Astrocyte of the cerebellum (primary cell): ENCODE measurements at regions not wholly inside any gene's neighbourhood (a gene's known extent, or its start where the extent isn't known, plus 50 kb on each side); places are given as distances from the start of the nearest gene placed in this dataset.

Experiments
- DNase-seq: peaks from one replicate; pipeline ENCODE4 v3.0.0-alpha.2; 2011; ENCODE audit warnings: low read depth
- H3K4me3 ChIP-seq: 2 replicates; pipeline ENCODE4 v1.5.1; 2011; ENCODE audit warnings: mild to moderate bottlenecking, low read depth, low read length, moderate library complexity
- CTCF ChIP-seq: IDR thresholded peaks from 2 replicates; pipeline ENCODE4 v1.5.1; 2012; ENCODE audit warnings: low read length, low read depth, moderate library complexity, mild to moderate bottlenecking; ENCODE audit errors: missing control alignments
- in situ Hi-C: cut with HindIII; loops from 2 replicates; pipeline ENCODE4 v1.10.0; 2017; ENCODE audit warnings: low sequenced_read_pairs

GRCh38 chr4:20096911-20097310, 154.8 kb upstream of the SLIT2 start:
- no peak for TF ChIP-seq CTCF
- H3K4me3 ChIP-seq: no peak overlapping the region
- in situ Hi-C loops: no loop called here
- DNase-seq: no peak

GRCh38 chr4:20095805-20096541, 155.7 kb upstream of the SLIT2 start:
- DNase-seq: no peak
- no peak for TF ChIP-seq CTCF
- no peak overlapping the region for H3K4me3 ChIP-seq
- in situ Hi-C loops: no loop called here

- in situ Hi-C loops: no loop called here
- DNase-seq: no peak
These were observed 159.9 kb upstream of the SLIT2 start for GRCh38 chr4:20091781-20092180.

GRCh38 chr4:20087522-20087911, 164.2 kb upstream of the SLIT2 start:
- in situ Hi-C loops: no loop called here
- no peak for TF ChIP-seq CTCF
- no peak overlapping the region for H3K4me3 ChIP-seq
- no peak for DNase-seq

More at GRCh38 chr4:20091781-20092180, 159.9 kb upstream of the SLIT2 start:
- no peak for TF ChIP-seq CTCF
- H3K4me3 ChIP-seq: no peak overlapping the region

GRCh38 chr4:20086799-20087521, 164.7 kb upstream of the SLIT2 start:
- DNase-seq: no peak
- in situ Hi-C loops: no loop called here
- H3K4me3 ChIP-seq: no peak overlapping the region
- TF ChIP-seq CTCF: no peak

GRCh38 chr4:20086067-20086798, 165.5 kb upstream of the SLIT2 start:
- no peak for DNase-seq
- TF ChIP-seq CTCF: no peak
- in situ Hi-C loops: no loop called here
- no peak overlapping the region for H3K4me3 ChIP-seq
